Left ventricle myocardium superior (tissue), 1 donor: ENCODE measurements at regions not wholly inside any gene's neighbourhood (a gene's known extent, or its start where the extent isn't known, plus 50 kb on each side); places are given as distances from the start of the nearest gene placed in this dataset.

Experiments
- ATAC-seq: fragments of 200-7000 bp; cut with Tn5 transposase; one replicate; pipeline ENCODE4 v1.9.1; 2020; ENCODE audit warnings: mild to moderate bottlenecking, moderate library complexity
- DNase-seq: peaks from one replicate; pipeline ENCODE4 v3.0.0-alpha.2; 2020
- intact Hi-C: fragments of 100-400 bp; cut with micrococcal nuclease; formaldehyde crosslinking; loops from one replicate; pipeline ENCODE4 v1.11.0; 2022
- donor health status: DM: no; HTN: yes; CAD: no; lungs with severe emphysema.

DNA sequence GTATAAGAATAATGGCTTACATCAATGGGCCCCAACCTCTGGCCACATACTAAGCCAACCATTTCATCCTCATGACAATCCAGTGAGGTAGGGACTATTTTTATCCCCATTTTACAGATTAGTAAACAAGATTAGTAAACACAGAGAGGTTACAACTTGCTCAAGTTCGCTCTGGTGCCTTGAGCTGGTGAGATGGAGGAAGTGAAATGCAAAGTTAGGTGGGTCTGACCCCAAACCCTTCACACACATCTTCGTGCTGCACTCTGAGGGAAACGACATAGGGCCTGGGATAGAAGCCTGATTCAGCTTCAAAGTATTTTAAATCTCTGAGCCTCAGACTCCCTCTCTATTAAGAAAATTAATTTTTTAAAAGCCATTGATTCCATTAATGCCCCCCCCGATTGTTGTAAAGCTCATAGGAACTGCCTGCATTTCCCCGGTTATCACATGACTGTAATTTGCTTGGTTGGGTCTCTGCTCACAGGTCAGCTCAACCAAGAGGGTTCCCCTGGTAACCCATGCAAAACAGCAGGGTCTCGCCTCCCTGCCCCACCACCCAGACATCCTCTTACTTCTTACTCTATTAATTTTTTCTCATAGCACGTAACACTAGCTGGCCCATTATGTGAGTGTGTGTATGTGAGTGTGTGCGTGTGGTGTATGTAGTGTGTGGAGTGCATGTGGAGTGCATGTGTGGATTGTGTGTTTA lies 221.2 kb downstream of the MAFB start:
- ATAC-seq = no peak
- DNase-seq = no peak
- intact Hi-C loops = no loop called here

DNA sequence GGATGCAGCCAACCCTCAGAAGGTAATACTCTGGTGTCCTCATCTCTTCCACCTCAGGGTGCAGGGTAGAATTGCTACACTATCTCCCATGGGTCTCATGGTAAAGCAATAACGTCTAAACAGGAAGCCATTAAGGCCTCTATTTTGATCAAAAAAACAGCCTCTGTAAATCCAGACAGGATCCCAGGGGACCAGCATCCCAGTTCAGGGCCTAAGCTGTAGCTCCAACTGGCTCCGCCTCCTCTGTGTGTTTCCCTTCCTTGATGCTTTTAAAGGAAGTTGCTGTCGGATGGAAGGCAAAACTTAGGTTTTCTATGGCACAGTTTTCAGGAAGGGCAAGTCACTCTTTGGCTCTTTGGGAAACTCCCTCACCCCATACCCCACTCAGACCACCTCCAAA lies 222.0 kb downstream of the MAFB start:
- intact Hi-C loops = no loop called here
- peak; percentile 43 for DNase-seq

DNA sequence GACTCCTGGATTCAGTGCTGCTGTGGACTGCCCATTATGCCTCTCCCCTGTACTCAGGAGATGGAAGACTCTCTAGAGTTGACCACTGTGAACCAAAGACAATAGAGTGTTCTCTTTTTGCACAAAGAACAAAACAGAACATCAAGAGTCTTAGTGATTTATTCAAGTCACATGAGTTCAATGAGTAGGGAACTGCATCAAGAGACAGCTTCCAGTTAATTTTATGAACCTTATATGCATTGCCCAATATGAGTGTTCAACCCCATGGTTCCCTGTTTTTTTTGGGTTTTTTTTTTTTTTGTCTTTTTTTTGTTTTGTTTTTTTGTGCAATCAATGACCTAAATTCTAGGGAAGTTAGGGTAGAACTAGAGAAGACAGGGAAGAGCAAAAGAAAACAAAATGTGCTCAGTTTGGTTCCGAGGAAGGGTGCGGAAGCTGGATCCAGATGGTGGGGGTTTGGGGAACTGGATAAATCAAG lies 224.3 kb downstream of the MAFB start:
- peak; percentile 80 for ATAC-seq
- intact Hi-C loops = no loop called here
- no peak for DNase-seq

More for the DNA sequence above, 222.0 kb downstream of the MAFB start:
- ATAC-seq = peak; percentile 15

DNA sequence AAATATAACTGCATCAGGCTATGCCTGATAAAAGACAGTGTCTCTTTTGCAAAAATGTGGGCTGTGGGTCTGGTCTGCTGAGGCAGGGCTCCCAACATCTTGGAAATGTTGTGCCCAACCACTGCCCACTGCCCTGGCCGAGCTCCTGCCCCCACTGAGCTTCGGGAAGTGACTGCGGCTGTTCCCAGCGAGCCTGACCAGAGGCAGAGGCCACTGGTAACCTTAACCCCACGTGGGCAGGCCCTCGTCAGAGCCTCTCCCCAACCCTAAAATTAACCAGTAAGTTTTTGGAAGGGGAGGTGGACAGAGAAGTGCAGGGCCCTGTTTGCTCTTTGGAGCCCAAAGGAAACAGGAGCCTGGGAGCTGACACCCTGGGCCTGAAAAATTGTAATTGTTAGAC lies 225.9 kb downstream of the MAFB start:
- DNase-seq (no peak), ATAC-seq (no peak)
- intact Hi-C loops = no loop called here

DNA sequence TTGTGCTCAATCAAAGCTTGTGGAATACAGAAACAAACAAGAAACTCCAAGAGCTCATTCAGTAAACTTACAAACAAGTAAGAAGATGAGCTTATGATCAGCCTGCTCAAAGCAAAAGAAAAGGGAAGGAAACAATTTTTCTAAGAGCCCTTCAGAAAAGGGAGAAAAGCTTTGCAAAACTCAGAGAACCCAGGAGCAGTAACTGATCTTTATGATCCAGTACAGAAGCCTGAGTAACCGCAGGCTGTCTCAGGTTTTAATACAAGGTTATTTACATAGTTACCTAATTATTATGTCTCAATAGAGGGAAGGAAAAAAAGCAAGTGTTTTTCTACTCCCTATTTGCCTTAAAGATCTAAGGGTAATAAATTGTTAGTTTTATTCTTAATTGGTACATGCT lies 226.5 kb downstream of the MAFB start:
- DNase-seq = no peak
- intact Hi-C loops = no loop called here
- no peak for ATAC-seq

DNA sequence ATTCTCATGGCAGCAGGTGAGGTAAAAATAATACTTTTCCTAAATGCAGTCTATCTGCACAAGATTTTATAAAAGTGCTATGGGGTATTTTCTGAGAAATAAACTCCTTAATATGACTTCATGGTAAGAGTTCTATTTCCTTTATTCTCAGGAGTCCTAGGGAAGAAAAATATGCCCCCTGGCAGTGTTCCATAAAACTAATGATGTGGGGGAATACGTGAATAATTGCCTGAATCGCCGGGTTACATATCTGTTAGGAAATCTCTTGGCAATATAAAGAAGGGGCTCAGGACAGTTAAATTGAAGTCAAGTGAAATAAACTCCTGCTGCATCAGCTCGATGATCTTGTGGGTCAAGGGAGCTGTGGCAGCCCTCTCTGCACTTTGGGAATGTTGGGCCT lies 229.7 kb downstream of the MAFB start:
- intact Hi-C loops = no loop called here
- ATAC-seq (no peak), DNase-seq (no peak)

DNA sequence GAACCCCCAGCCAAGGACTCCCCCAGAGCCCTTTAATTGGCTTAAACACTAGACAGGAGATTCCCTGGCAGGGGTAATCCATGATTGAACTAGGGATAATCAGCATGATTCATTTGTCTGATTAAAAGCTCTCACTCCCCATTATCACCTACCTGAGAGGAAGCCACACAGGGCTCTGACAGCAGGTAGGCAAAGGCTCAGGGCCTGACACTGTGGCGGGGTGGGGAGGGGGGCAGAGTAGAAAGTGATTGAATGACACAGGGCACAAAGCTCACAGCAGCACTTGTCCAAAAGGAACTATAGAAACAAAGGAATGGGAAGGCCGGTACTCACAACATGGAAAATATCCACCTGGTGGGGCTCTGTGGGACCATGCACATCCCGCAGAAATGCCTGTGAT lies 231.6 kb downstream of the MAFB start:
- intact Hi-C loops = no loop called here
- DNase-seq = no peak
- ATAC-seq = no peak

DNA sequence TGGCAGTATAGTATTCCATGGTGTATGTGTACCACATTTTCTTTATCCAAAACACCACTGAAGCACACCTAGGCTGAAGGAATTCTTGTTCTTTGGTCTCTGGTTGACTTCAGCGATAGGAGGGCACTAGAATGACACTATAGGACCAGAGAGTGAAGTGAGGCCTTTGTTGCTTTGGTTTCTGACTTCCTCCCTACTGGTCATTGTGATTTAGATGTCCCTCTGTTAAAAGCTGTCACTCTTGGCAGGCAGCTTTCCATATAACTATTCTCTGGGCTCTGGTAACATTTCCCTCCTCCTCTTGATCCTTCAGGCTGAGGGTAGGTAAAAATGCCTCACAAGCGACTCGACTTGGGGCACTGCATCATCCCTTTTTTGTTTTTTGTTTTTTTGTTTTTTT lies 236.3 kb downstream of the MAFB start:
- ATAC-seq (no peak), DNase-seq (no peak)
- intact Hi-C loops = no loop called here

DNA sequence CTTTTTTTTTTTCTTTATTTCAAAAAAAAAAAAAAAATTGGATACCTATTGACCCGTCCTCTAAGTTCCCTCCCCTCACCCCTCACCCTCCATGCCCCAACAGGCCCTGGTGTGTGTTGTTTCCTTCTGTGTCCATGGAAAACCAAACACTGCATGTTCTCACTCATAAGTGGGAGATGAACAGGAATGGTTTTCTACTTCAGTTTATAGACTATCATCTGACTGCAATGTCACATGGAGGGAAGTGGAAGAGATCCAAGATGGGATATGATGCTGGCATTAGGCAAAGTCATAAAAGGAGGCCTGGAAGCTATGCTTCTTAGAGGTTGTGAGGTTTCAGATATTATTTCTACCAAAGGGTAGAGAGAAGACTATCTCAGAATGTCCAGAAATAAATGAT lies 237.5 kb downstream of the MAFB start:
- intact Hi-C loops = no loop called here
- DNase-seq (no peak), ATAC-seq (no peak)

DNA sequence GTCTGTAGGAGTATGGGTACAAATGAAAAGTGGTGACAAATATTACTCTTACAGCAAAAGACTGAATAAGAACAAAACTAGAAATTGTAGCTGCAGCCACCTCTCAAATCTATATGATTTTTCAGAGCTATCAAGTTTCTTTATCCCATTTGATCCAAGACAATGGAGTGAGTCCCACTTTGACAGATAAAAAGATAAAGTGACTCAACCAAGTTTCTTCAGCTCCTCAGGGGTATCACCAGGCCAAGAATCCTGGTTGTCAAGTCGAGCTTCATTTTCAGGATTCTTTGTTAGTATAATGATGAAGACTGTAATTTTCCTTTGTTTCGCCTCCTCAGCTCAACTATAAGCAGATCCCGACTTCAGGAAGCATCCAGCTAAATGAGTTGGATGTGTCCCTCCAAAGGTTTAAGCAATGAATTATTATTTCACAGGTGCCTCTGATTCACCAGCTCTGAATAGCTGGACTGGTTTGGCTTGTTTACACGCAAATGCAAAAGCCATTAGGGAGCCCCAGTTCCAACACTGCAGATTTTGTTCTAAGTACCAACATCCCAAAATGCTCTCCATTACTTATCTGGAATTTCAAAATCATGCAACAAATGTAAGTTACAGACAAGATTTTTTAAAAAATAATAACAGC lies 238.9 kb downstream of the MAFB start:
- intact Hi-C loops = no loop called here
- DNase-seq (no peak), ATAC-seq (no peak)

DNA sequence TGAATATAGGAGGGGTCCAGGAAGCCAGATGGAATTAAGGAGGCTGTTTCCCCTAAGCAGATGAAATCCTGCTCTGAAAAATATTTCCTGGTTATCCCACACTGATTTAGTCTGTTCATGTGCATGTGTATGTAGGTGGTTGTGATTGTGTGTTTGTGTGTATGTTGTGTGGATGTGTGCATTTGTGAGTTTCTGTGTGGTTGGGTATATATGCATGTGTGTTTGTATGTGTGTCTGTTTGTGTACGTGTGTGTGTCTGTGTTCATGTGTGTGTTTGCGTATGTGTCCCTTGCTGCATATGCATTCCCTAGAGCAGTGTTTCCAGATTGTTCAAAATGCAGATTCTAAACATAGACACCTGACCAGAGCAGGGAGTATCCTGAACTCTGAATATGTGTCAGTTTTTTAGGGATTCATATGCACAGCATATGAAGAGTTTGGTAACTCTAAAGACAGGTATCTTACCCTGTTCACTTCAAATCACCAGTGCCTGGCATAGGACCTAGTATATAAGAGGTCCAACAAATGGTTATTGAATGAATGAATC lies 239.8 kb downstream of the MAFB start:
- intact Hi-C loops = no loop called here
- ATAC-seq (no peak), DNase-seq (no peak)

DNA sequence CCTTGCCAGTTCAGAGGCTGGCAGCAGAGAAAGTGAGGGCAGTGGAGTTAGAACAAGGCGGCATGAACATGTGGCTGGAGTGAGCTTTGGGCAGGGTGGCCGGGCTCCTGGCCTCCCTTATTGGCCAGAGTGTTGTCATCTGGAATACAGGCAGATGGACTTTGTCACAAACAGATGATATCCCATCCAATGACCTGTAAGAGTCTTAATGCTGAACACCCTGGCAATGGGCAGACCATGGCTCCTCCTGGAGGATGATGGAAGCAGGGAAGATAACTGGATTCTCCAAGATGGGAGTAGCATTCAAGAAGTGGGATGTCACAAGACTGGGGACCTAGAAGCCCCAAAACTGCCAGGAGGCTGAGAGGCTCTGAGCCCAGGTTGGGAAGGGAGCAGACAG lies 242.1 kb downstream of the MAFB start:
- DNase-seq (no peak), ATAC-seq (no peak)
- intact Hi-C loops = no loop called here

DNA sequence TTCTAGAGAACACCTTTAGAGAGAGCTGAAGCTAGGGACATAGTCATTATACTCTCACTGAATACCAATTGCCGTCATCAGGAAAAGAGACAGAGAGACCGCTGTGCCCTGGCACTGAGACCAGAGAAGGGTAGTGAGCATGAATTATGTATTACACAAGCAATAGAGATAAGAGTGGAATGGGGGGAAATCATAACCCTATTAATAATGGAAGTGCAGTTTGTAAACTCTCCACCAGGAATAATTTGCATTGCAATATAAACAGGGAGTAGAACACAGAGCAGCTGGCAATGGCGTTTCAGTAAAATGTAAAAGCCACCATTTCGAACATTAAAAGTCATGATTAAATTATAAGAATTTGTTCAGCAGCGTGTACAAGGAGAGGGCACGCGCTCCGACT lies 244.5 kb downstream of the MAFB start:
- DNase-seq (no peak), ATAC-seq (no peak)
- intact Hi-C loops = no loop called here

DNA sequence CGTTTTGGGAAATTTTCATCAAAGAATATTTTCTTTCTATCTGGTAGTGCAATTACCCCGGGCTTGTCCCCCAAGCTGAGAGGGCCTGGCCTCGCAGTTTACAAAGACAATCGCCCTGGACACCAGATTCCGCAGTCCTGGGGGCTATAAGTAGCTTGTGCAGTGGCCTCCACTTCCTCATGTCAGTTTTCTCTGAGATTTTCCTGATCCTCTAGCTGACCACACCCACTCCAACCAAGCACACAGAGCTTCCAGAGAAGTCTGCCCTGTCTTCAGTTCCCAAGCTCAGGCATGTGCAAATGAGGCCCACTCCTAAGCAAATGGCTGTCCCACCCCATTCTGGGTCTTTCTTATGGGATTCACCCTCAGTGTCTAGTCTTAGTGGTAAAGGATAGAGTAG lies 245.3 kb downstream of the MAFB start:
- intact Hi-C loops = no loop called here
- DNase-seq = no peak
- ATAC-seq = no peak

DNA sequence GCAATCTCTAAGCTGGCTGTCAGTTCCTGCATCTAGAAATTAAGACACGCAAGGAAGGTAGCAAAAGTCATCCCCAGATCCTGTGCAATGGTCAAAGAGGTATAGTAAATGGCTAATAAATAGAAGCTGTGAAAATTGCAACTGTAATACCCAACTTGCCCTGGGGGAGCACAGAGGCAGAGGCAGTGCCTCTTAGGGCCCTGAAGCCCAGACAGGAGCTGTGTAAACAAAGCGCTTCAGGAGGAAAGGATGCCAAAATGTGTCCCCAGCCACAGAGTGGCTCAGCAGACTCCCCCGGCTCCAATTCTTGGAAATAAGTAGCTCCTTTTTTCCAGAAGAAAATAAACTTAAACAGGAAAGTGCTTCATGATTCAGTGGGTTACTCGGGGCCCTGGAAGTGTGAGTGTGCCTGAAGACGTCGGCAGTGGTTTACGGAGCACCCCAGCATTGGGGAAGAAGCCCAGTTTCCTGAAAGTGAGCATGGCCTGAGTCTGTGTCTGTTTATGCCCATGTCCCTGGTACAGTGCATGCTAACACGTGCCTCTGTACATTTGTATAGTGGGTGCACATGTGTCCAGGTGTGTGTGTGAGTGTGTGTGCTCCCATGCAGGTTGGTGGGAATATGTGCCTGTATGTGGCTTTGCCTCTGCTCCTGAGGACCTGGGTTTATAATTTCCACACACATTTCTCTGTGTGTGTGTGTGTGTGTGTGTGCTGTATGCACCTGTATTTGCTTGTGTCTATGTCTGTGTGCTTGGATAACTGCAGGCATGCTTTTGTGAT lies 246.7 kb downstream of the MAFB start:
- no peak for ATAC-seq
- DNase-seq = no peak
- intact Hi-C loops = no loop called here

DNA sequence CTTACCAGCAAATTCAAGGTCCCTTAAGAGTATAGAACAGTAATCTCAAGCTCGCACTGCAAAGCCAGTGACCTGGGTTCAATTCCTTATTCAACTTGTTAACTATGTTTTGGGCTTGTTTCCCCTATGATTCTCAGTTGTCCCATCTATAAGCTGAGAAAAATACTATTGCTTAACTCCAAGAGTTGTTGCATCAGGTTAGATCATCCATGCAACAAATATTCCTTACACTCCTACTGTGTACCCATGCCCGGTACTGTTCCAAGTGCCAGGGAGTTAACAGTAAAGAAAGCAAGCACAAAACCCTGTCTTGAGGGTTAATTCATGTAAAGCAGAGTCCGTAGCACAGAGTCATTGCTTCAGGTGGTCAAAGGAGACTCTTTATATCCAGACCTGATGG lies 247.3 kb downstream of the MAFB start:
- ATAC-seq (no peak), DNase-seq (no peak)
- intact Hi-C loops = no loop called here

DNA sequence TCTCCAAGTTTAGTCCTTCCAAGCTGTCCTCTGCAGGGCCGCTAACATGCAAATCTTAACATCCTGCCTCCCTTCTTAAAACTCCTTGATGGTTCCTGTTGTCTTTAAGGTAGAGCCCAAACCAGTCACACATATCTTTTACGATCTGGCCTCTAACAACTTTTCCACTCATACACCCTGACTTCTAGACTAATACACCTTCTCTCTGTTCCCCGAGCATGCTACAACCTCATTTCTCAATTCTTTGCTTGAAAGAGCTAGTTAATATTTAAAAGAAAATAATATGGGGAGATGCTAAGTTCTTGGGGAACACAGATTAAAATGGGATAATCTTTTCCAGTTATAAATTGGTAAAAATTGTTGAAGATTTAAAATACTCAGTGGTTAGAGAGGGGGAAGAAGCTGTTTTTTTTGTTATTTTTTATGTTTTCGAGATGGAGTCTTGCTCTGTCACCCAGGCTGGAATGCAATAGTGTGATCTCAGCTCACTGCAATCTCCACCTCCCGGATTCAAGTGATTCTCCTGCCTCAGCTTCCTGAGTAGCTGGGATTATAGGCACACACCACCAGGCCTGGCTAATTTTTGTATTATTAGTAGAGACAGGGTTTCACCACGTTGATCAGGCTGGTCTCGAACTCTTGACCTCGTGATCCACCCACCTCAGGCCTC lies 250.7 kb downstream of the MAFB start:
- DNase-seq (no peak), ATAC-seq (no peak)
- intact Hi-C loops = no loop called here

DNA sequence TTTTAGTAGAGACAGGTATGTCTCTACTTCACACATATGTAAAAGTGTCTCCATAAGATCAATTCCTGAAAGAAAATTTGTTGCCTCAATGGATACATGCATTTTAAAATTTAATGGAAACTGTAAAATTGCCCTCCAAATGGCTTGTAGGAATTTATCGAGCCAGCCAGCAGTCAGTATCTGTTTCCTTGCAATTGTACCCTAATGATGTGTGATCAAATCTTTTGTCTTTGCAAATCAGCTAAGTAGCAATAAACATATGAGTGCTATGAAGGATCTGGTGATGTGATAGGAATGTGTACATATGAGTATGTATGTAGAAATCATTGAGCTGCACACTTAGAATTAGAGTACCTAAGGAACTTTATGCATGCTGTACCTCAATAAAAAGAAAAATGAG lies 253.0 kb downstream of the MAFB start:
- intact Hi-C loops = no loop called here
- DNase-seq = no peak
- ATAC-seq = no peak

DNA sequence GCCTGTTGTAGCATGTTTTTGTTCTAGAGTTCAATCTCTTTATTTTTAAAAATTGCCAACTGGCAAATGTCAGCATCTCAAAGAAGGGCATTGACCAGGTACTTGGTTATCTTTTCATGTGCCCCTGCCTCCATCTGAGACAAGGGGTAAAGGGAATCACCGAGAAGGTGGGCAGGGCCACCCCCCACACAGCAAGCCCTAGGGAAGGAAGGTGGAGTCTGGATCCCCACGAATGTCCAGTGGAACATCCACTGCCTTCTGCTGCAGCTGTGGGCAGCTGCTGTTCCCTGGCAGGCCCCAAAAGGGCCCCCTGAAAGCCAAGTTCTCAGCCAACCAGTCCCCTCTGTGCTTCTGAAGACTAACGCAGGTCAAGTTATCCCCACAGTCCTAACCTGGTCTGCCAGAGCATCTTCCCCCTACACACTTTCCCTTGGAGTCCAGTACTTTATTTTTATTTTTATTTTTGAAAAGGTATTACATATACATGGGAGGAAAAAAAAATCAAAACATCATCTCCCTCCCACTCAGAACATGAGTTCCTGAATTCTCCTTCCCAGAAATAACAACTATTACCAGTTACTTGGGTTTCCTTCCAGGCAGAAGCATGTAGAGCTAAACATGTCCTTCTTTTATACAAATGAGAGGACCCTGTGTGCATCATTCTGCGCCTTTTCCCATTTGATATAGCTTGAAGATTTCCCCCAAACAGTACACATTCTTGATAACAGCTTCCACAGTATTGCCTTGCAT lies 253.7 kb downstream of the MAFB start:
- no peak for ATAC-seq

More for the DNA sequence above, 253.7 kb downstream of the MAFB start:
- intact Hi-C loops = no loop called here
- no peak for DNase-seq
